ENCODE measurements at regions not wholly inside any gene's neighbourhood (a gene's known extent, or its start where the extent isn't known, plus 50 kb on each side); places are given as distances from the start of the nearest gene placed in this dataset.

GRCh38 chr17:36880268-36880905 lies 56.9 kb upstream of the LHX1 start:
- no peak for TF ChIP-seq JUND (IDR thresholded peaks at IDR 0.05; ENCODE audit: low read depth)
- no peak for DNase-seq (ENCODE audit: low read depth in 1 of 2, low spot score in 1 of 2)
- in situ Hi-C loops (cut with HindIII; ENCODE audit: low pct_unique_long_range_greater_than_20kb, low sequenced_read_pairs), result no loop called here

GRCh38 chr17:36881323-36881722 lies 56.0 kb upstream of the LHX1 start:
- DNase-seq (ENCODE audit: low read depth in 1 of 2, low spot score in 1 of 2), result no peak
- no peak for TF ChIP-seq JUND (IDR thresholded peaks at IDR 0.05; ENCODE audit: low read depth)
- in situ Hi-C loops (cut with HindIII; ENCODE audit: low pct_unique_long_range_greater_than_20kb, low sequenced_read_pairs), result no loop called here

- no peak for TF ChIP-seq JUND (IDR thresholded peaks at IDR 0.05; ENCODE audit: low read depth)
- no peak for DNase-seq (ENCODE audit: low read depth in 1 of 2, low spot score in 1 of 2)
- in situ Hi-C loops (cut with HindIII; ENCODE audit: low pct_unique_long_range_greater_than_20kb, low sequenced_read_pairs), result no loop called here
These were observed 52.7 kb upstream of the LHX1 start for GRCh38 chr17:36884495-36885152.

GRCh38 chr17:36885153-36885735 lies 52.0 kb upstream of the LHX1 start:
- in situ Hi-C loops (cut with HindIII; ENCODE audit: low pct_unique_long_range_greater_than_20kb, low sequenced_read_pairs), result no loop called here
- no peak for TF ChIP-seq JUND (IDR thresholded peaks at IDR 0.05; ENCODE audit: low read depth)

GRCh38 chr17:36885771-36886377 lies 51.4 kb upstream of the LHX1 start:
- TF ChIP-seq JUND (IDR thresholded peaks at IDR 0.05; ENCODE audit: low read depth), result no peak
- in situ Hi-C loops (cut with HindIII; ENCODE audit: low pct_unique_long_range_greater_than_20kb, low sequenced_read_pairs), result no loop called here
- no peak for DNase-seq (ENCODE audit: low read depth in 1 of 2, low spot score in 1 of 2)

More at GRCh38 chr17:36885153-36885735, 52.0 kb upstream of the LHX1 start:
- no peak for DNase-seq (ENCODE audit: low read depth in 1 of 2, low spot score in 1 of 2)

All from T47D (cell line).